SK-N-MC (cell line): ENCODE measurements at regions not wholly inside any gene's neighbourhood (a gene's known extent, or its start where the extent isn't known, plus 50 kb on each side); places are given as distances from the start of the nearest gene placed in this dataset.

Experiments used
- DNase-seq: peaks from one replicate; pipeline ENCODE4 v3.0.0-alpha.2; 2011; ENCODE audit warnings: low read depth, low spot score
- H3K27ac ChIP-seq: fragments of 200-600 bp; sonication (generic); 2 replicates; pipeline ENCODE4 v1.5.1; 2016; ENCODE audit warnings: mixed run types
- H3K36me3 ChIP-seq: fragments of 200-600 bp; sonication (generic); 2 replicates; pipeline ENCODE4 v1.6.1; 2017; ENCODE audit warnings: antibody characterized with exemption, low read length, mixed read lengths; ENCODE audit not compliant: insufficient read depth
- H3K4me3 ChIP-seq: fragments of 200-600 bp; sonication (generic); 2 replicates; pipeline ENCODE4 v1.5.1; 2016
- H3K9ac ChIP-seq: fragments of 200-600 bp; sonication (generic); 2 replicates; pipeline ENCODE4 v1.8.0; 2017; ENCODE audit warnings: mixed run types, mixed read lengths; ENCODE audit not compliant: insufficient read length
- H3K9me3 ChIP-seq: fragments of 200-600 bp; sonication (generic); 2 replicates; pipeline ENCODE4 v1.6.1; 2017; ENCODE audit warnings: low read depth, mild to moderate bottlenecking, antibody characterized with exemption, low read length, moderate library complexity, mixed read lengths
- EZH2 ChIP-seq: fragments of 200-600 bp; sonication (generic); IDR thresholded peaks from one replicate; pipeline ENCODE4 v1.6.1; 2017; ENCODE audit warnings: antibody characterized with exemption
- FOXP2 ChIP-seq: optimal IDR thresholded peaks from 2 replicates; pipeline ENCODE3; 2011; ENCODE audit warnings: mild to moderate bottlenecking, moderate library complexity; ENCODE audit not compliant: insufficient read depth; ENCODE audit errors: extremely low read length, control extremely low read depth
- POLR2AphosphoS5 ChIP-seq: IDR thresholded peaks from 2 replicates; pipeline ENCODE4 v1.6.1; 2012; ENCODE audit warnings: mild to moderate bottlenecking, low read depth, low read length, borderline replicate concordance

GRCh38 chr2:180442860-180443644 lies 436.0 kb upstream of the CWC22 start:
- no peak overlapping the region for H3K27ac ChIP-seq
- H3K36me3 ChIP-seq = no peaks in the 10 kb centered on the region
- no peaks in the 10 kb centered on the region for H3K9me3 ChIP-seq
- H3K4me3 ChIP-seq = no peak overlapping the region
- H3K9ac ChIP-seq = no peak overlapping the region
- DNase-seq = no peak
- no peak for TF ChIP-seq EZH2
- TF ChIP-seq POLR2AphosphoS5 = no peak
- TF ChIP-seq FOXP2 = no peak

- Histone ChIP-seq H3K27ac (no peak overlapping the region), H3K9ac (no peak overlapping the region), H3K9me3 (no peaks in the 10 kb centered on the region), H3K36me3 (no peaks in the 10 kb centered on the region), H3K4me3 (no peak overlapping the region)
- no peak for TF ChIP-seq FOXP2
- TF ChIP-seq POLR2AphosphoS5 = no peak
- no peak for TF ChIP-seq EZH2
- no peak for DNase-seq
Observed at GRCh38 chr2:180419212-180419611, 412.1 kb upstream of the CWC22 start.

DNA sequence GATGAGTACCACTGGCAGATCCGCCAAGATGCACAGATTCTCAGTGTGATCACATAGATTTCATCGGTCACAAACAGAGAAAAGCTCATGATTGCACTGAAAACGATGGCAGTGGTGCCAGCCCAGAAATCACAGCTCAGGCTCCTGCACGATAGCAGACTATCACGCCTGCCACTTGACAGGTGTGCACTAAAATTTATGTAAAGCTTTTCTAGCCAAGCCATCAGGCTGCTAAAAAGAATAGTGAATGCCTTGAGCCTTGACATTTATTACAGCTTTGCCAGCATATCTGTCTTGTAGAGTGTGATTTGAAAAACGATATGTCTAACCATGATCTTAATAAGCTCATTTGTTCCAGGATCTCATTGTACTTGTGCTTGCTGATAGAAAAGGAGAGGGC lies 409.5 kb upstream of the CWC22 start:
- Histone ChIP-seq H3K27ac (no peak overlapping the region), H3K36me3 (no peaks in the 10 kb centered on the region), H3K9ac (no peak overlapping the region), H3K9me3 (no peaks in the 10 kb centered on the region), H3K4me3 (no peak overlapping the region)
- no peak for DNase-seq
- TF ChIP-seq EZH2 (no peak), POLR2AphosphoS5 (no peak), FOXP2 (no peak)

DNA sequence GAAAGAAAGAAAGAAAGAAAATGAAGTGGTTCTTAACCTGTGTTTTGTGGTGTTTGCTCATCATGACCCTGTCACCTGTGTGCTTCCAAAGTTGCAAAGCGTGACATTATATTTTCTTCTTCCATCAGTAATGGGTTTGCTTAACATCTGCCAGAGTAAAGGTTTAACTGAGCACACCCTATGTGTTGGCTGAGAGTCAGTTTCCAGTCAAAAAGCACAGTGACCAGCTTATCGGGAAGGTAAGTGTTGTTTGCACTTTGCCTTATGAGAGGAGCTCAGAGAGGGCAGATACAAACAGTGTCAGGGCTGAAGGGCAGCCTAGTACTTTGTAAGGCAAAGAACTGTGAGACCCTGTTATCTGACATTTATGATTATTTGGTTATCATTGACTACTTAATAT lies 406.2 kb upstream of the CWC22 start:
- H3K9me3 ChIP-seq = no peaks in the 10 kb centered on the region
- TF ChIP-seq FOXP2 (no peak), EZH2 (no peak), POLR2AphosphoS5 (no peak)
- no peaks in the 10 kb centered on the region for H3K36me3 ChIP-seq
- DNase-seq = no peak
- no peak overlapping the region for H3K4me3 ChIP-seq
- H3K9ac ChIP-seq = no peak overlapping the region
- H3K27ac ChIP-seq = no peak overlapping the region

- Histone ChIP-seq H3K36me3 (no peaks in the 10 kb centered on the region), H3K9me3 (no peaks in the 10 kb centered on the region), H3K27ac (no peak overlapping the region), H3K9ac (no peak overlapping the region), H3K4me3 (no peak overlapping the region)
- TF ChIP-seq EZH2 = no peak
- TF ChIP-seq FOXP2 = no peak
- no peak for TF ChIP-seq POLR2AphosphoS5
- DNase-seq = no peak
Observed at GRCh38 chr2:180412219-180412618, 405.1 kb upstream of the CWC22 start.

GRCh38 chr2:180411661-180412060 lies 404.6 kb upstream of the CWC22 start:
- Histone ChIP-seq H3K9me3 (no peaks in the 10 kb centered on the region), H3K4me3 (no peak overlapping the region), H3K27ac (no peak overlapping the region), H3K36me3 (no peaks in the 10 kb centered on the region), H3K9ac (no peak overlapping the region)
- DNase-seq = no peak
- no peak for TF ChIP-seq EZH2
- TF ChIP-seq POLR2AphosphoS5 = no peak
- no peak for TF ChIP-seq FOXP2

- Histone ChIP-seq H3K36me3 (no peaks in the 10 kb centered on the region), H3K9ac (no peak overlapping the region), H3K9me3 (no peaks in the 10 kb centered on the region), H3K27ac (no peak overlapping the region), H3K4me3 (no peak overlapping the region)
- no peak for DNase-seq
- TF ChIP-seq FOXP2 (no peak), EZH2 (no peak), POLR2AphosphoS5 (no peak)
Observed at GRCh38 chr2:180406687-180407086, 399.6 kb upstream of the CWC22 start.

DNA sequence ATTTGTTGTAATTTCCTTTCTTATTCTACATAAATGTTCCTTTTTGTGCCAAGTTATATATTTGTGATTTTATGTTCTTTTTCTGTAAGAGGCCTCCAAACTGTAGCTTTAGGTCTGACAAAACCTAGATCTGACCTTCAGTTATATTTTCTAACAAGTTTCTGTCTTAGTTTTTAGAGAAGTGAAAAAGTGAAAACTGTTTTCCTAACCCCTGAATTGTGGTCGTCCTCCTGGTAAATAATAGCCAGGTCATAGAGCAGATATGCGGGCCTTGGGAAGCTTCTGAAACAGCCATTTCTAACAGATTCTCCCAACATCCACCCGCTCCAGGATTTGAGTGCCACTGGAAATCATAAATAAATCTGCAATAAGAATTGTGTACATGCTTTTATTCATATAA lies 398.4 kb upstream of the CWC22 start:
- Histone ChIP-seq H3K36me3 (no peaks in the 10 kb centered on the region), H3K9ac (no peak overlapping the region), H3K27ac (no peak overlapping the region)

DNA sequence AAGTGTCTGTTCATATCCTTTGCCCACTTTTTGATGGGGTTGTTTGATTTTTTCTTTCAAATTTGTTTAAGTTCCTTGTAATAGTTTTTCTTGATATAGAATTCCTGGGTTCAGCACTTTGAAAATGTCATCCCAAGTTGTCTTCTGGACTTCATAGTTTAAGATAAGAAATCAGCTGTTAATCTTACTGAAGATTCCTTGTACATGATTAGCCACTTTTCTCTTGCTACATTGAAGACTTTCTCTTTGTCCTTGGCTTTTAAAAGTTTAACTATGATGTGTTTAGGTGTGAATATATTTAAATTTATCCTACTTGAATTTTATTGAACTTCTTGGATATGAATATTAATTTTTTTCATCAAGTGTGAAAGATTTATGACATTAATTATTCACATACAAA lies 387.2 kb upstream of the CWC22 start:
- no peak overlapping the region for H3K4me3 ChIP-seq
- TF ChIP-seq EZH2 = no peak
- no peak for TF ChIP-seq FOXP2
- no peak for TF ChIP-seq POLR2AphosphoS5
- no peaks in the 10 kb centered on the region for H3K36me3 ChIP-seq
- no peak overlapping the region for H3K27ac ChIP-seq
- DNase-seq = no peak
- H3K9me3 ChIP-seq = peaks cover 6% of the 10 kb centered on the region
- H3K9ac ChIP-seq = no peak overlapping the region

More for the DNA sequence above, 398.4 kb upstream of the CWC22 start:
- Histone ChIP-seq H3K4me3 (no peak overlapping the region), H3K9me3 (no peaks in the 10 kb centered on the region)
- no peak for DNase-seq
- no peak for TF ChIP-seq EZH2
- TF ChIP-seq POLR2AphosphoS5 = no peak
- no peak for TF ChIP-seq FOXP2
